ENCODE measurements at regions not wholly inside any gene's neighbourhood (a gene's known extent, or its start where the extent isn't known, plus 50 kb on each side); places are given as distances from the start of the nearest gene placed in this dataset.

DNA sequence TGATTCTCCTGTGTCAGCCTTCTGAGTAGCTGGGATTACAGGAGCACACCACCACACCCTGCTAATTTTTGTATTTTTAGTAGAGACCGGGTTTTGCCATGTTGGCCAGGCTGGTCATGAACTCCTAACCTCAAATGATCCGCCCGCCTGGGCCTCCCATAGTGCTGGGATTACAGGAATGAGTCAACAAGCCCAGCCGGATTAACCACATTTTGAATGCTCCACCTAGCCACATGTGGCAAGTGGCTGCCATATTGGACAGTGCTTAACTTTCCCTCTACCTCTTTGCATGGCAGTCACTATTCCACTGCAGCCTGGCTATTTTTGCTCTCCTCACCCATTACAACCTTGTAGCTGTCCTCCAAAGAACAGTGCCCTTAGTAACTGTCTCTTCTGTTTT is 160.1 kb downstream of the GATA3 start:
- TF ChIP-seq POLR2A (IDR thresholded peaks at IDR 0.05; ENCODE audit: low read depth, low read length) (no peak), GABPA (IDR thresholded peaks at IDR 0.05; ENCODE audit: low read depth) (no peak), ESRRA (IDR thresholded peaks at IDR 0.05; ENCODE audit: low read length) (no peak), EZH2 (IDR thresholded peaks at IDR 0.05; ENCODE audit: borderline replicate concordance, control insufficient read depth, low read depth, low read length) (no peak), TCF3 (IDR thresholded peaks at IDR 0.05; ENCODE audit: borderline replicate concordance, insufficient read depth, low read depth, low read length) (no peak), ZNF274 (IDR thresholded peaks at IDR 0.05; ENCODE audit: insufficient read depth, insufficient read length) (no peak), LARP7 (IDR thresholded peaks at IDR 0.05) (no peak)
- TF ChIP-seq, protein P1, sequence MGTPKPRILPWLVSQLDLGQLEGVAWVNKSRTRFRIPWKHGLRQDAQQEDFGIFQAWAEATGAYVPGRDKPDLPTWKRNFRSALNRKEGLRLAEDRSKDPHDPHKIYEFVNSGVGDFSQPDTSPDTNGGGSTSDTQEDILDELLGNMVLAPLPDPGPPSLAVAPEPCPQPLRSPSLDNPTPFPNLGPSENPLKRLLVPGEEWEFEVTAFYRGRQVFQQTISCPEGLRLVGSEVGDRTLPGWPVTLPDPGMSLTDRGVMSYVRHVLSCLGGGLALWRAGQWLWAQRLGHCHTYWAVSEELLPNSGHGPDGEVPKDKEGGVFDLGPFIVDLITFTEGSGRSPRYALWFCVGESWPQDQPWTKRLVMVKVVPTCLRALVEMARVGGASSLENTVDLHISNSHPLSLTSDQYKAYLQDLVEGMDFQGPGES (IDR thresholded peaks at IDR 0.05), result no peak
- TF ChIP-seq, protein P2, sequence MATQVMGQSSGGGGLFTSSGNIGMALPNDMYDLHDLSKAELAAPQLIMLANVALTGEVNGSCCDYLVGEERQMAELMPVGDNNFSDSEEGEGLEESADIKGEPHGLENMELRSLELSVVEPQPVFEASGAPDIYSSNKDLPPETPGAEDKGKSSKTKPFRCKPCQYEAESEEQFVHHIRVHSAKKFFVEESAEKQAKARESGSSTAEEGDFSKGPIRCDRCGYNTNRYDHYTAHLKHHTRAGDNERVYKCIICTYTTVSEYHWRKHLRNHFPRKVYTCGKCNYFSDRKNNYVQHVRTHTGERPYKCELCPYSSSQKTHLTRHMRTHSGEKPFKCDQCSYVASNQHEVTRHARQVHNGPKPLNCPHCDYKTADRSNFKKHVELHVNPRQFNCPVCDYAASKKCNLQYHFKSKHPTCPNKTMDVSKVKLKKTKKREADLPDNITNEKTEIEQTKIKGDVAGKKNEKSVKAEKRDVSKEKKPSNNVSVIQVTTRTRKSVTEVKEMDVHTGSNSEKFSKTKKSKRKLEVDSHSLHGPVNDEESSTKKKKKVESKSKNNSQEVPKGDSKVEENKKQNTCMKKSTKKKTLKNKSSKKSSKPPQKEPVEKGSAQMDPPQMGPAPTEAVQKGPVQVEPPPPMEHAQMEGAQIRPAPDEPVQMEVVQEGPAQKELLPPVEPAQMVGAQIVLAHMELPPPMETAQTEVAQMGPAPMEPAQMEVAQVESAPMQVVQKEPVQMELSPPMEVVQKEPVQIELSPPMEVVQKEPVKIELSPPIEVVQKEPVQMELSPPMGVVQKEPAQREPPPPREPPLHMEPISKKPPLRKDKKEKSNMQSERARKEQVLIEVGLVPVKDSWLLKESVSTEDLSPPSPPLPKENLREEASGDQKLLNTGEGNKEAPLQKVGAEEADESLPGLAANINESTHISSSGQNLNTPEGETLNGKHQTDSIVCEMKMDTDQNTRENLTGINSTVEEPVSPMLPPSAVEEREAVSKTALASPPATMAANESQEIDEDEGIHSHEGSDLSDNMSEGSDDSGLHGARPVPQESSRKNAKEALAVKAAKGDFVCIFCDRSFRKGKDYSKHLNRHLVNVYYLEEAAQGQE (IDR thresholded peaks at IDR 0.05; ENCODE audit: low read depth, low read length), result no peak
- TF ChIP-seq, protein P3, sequence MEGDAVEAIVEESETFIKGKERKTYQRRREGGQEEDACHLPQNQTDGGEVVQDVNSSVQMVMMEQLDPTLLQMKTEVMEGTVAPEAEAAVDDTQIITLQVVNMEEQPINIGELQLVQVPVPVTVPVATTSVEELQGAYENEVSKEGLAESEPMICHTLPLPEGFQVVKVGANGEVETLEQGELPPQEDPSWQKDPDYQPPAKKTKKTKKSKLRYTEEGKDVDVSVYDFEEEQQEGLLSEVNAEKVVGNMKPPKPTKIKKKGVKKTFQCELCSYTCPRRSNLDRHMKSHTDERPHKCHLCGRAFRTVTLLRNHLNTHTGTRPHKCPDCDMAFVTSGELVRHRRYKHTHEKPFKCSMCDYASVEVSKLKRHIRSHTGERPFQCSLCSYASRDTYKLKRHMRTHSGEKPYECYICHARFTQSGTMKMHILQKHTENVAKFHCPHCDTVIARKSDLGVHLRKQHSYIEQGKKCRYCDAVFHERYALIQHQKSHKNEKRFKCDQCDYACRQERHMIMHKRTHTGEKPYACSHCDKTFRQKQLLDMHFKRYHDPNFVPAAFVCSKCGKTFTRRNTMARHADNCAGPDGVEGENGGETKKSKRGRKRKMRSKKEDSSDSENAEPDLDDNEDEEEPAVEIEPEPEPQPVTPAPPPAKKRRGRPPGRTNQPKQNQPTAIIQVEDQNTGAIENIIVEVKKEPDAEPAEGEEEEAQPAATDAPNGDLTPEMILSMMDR (IDR thresholded peaks at IDR 0.05 in 2 of 3, conservative IDR thresholded peaks at IDR 0.05 in 1 of 3; ENCODE audit: control insufficient read depth in 2 of 3, extremely low read depth in 1 of 3, insufficient read depth in 1 of 3, low read depth in 3 of 3, low read length in 3 of 3), result no peak
- TF ChIP-seq, protein P4, sequence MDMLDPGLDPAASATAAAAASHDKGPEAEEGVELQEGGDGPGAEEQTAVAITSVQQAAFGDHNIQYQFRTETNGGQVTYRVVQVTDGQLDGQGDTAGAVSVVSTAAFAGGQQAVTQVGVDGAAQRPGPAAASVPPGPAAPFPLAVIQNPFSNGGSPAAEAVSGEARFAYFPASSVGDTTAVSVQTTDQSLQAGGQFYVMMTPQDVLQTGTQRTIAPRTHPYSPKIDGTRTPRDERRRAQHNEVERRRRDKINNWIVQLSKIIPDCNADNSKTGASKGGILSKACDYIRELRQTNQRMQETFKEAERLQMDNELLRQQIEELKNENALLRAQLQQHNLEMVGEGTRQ (IDR thresholded peaks at IDR 0.05; ENCODE audit: borderline replicate concordance, low read depth, low read length), result no peak
